H1 (cell line): ENCODE measurements at regions not wholly inside any gene's neighbourhood (a gene's known extent, or its start where the extent isn't known, plus 50 kb on each side); places are given as distances from the start of the nearest gene placed in this dataset.

Experiments used
- NRF1 ChIP-seq: IDR thresholded peaks from 2 replicates; pipeline ENCODE4 v1.6.1; 2011; ENCODE audit warnings: mild to moderate bottlenecking, low read depth, low read length, improper control_type of control experiment
- POLR2A ChIP-seq, 2 experiments: IDR thresholded peaks; 1 replicate in 1 of 2; 2 replicates in 1 of 2; pipeline ENCODE4 v1.6.1; 2011; ENCODE audit warnings: low read depth in 2 of 2, low read length in 2 of 2, mild to moderate bottlenecking in 2 of 2; ENCODE audit errors: control extremely low read depth in 1 of 2
- RBBP5 ChIP-seq: IDR thresholded peaks from 2 replicates; pipeline ENCODE4 v1.7.1; 2012; ENCODE audit warnings: low read depth, mild to moderate bottlenecking, inconsistent platforms, low read length, moderate library complexity, borderline replicate concordance
- RXRA ChIP-seq: IDR thresholded peaks from 2 replicates; pipeline ENCODE4 v1.6.1; 2011; ENCODE audit warnings: low read depth, mild to moderate bottlenecking, low read length, moderate library complexity; ENCODE audit not compliant: insufficient read depth
- SIX5 ChIP-seq: IDR thresholded peaks from 2 replicates; pipeline ENCODE4 v1.6.1; 2011; ENCODE audit warnings: mild to moderate bottlenecking, low read depth, low read length
- TBP ChIP-seq: IDR thresholded peaks from 2 replicates; pipeline ENCODE4 v1.6.1; 2011; ENCODE audit warnings: low read depth, low read length, improper control_type of control experiment
- TF ChIP-seq, protein P1 (sequence below), 3 experiments: IDR thresholded peaks; 1 replicate in 2 of 3; 2 replicates in 1 of 3; pipeline versions ENCODE4 v1.5.1 to v1.6.1; 2011; ENCODE audit warnings: low read length in 3 of 3, mild to moderate bottlenecking in 3 of 3, inconsistent platforms in 2 of 3, low read depth in 1 of 3, moderate library complexity in 1 of 3; ENCODE audit not compliant: insufficient read depth in 1 of 3; ENCODE audit errors: control extremely low read depth in 1 of 3

DNA sequence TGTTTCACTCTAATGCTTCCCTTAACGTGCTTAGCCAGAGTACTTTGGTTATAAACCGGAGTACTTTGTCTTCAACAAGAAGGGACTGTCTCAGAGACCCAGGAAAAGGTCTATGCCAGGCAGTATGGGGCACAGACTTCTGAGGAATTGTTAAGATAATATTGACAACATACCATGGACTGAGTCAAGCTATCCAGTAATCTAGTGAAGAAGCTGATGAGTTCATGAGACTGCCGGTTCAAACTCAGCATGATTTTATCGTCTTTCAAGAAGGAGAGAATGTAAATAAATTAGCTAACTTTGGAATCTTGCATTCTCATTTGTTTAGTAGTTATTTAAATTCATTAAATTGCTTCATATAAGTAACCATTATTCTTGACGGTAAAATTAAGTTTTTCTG, 546.1 kb downstream of the PPP4R3C start:
- TF ChIP-seq RBBP5 (no peak), NRF1 (no peak), POLR2A (IDR thresholded peaks at IDR 0.05; ENCODE audit: control extremely low read depth in 1 of 2, low read depth in 2 of 2, low read length in 2 of 2) (no peak), TBP (no peak), SIX5 (no peak), RXRA (no peak)
- TF ChIP-seq, protein P1, sequence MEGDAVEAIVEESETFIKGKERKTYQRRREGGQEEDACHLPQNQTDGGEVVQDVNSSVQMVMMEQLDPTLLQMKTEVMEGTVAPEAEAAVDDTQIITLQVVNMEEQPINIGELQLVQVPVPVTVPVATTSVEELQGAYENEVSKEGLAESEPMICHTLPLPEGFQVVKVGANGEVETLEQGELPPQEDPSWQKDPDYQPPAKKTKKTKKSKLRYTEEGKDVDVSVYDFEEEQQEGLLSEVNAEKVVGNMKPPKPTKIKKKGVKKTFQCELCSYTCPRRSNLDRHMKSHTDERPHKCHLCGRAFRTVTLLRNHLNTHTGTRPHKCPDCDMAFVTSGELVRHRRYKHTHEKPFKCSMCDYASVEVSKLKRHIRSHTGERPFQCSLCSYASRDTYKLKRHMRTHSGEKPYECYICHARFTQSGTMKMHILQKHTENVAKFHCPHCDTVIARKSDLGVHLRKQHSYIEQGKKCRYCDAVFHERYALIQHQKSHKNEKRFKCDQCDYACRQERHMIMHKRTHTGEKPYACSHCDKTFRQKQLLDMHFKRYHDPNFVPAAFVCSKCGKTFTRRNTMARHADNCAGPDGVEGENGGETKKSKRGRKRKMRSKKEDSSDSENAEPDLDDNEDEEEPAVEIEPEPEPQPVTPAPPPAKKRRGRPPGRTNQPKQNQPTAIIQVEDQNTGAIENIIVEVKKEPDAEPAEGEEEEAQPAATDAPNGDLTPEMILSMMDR (IDR thresholded peaks at IDR 0.05; ENCODE audit: control extremely low read depth in 1 of 3, insufficient read depth in 1 of 3, low read depth in 1 of 3, low read length in 3 of 3): no peak
